ENCODE measurements at regions not wholly inside any gene's neighbourhood (a gene's known extent, or its start where the extent isn't known, plus 50 kb on each side); places are given as distances from the start of the nearest gene placed in this dataset.

GRCh38 chr5:118193194-118193905 lies 795.0 kb downstream of the DTWD2 start:
- H3K27me3 ChIP-seq (ENCODE audit: control insufficient read depth in 3 of 3, insufficient read depth in 3 of 3, low read length in 3 of 3) = no peaks in the 10 kb centered on the region
- H3K4me3 ChIP-seq (ENCODE audit: low read depth in 1 of 3, low read length in 3 of 3) = no peak overlapping the region
- no peaks in the 10 kb centered on the region for H3K36me3 ChIP-seq (ENCODE audit: control insufficient read depth in 3 of 3, insufficient read depth in 2 of 3, low read depth in 1 of 3, low read length in 3 of 3)
- no peak for FAIRE-seq
- no peaks in the 10 kb centered on the region for H3K4me1 ChIP-seq (ENCODE audit: control insufficient read depth in 3 of 3, insufficient read depth in 2 of 3, low read depth in 1 of 3, low read length in 2 of 3)
- no peak for DNase-seq
- no peak overlapping the region for H3K27ac ChIP-seq (ENCODE audit: low read depth in 1 of 3, low read length in 2 of 3)
- WGBS, 3 donors = 57 to 81% (median 58%) methylated on average over 2 of the region's 2 CpGs
- H3K9me3 ChIP-seq (ENCODE audit: control insufficient read depth in 2 of 2, insufficient read depth in 1 of 2, low read depth in 1 of 2, low read length in 1 of 2) = no peaks in the 10 kb centered on the region

GRCh38 chr5:118185018-118185417 lies 803.3 kb downstream of the DTWD2 start:
- no peaks in the 10 kb centered on the region for H3K9me3 ChIP-seq (ENCODE audit: control insufficient read depth in 2 of 2, insufficient read depth in 1 of 2, low read depth in 1 of 2, low read length in 1 of 2)
- DNase-seq = no peak
- H3K36me3 ChIP-seq (ENCODE audit: control insufficient read depth in 3 of 3, insufficient read depth in 2 of 3, low read depth in 1 of 3, low read length in 3 of 3) = no peaks in the 10 kb centered on the region
- no peak overlapping the region for H3K4me3 ChIP-seq (ENCODE audit: low read depth in 1 of 3, low read length in 3 of 3)
- no peaks in the 10 kb centered on the region for H3K4me1 ChIP-seq (ENCODE audit: control insufficient read depth in 3 of 3, insufficient read depth in 2 of 3, low read depth in 1 of 3, low read length in 2 of 3)
- FAIRE-seq = no peak
- WGBS, 3 donors = 64 to 73% (median 70%) methylated on average over 3 of the region's 3 CpGs
- no peaks in the 10 kb centered on the region for H3K27me3 ChIP-seq (ENCODE audit: control insufficient read depth in 3 of 3, insufficient read depth in 3 of 3, low read length in 3 of 3)
- H3K27ac ChIP-seq (ENCODE audit: low read depth in 1 of 3, low read length in 2 of 3) = no peak overlapping the region

- no peaks in the 10 kb centered on the region for H3K36me3 ChIP-seq (ENCODE audit: control insufficient read depth in 3 of 3, insufficient read depth in 2 of 3, low read depth in 1 of 3, low read length in 3 of 3)
- H3K9me3 ChIP-seq (ENCODE audit: control insufficient read depth in 2 of 2, insufficient read depth in 1 of 2, low read depth in 1 of 2, low read length in 1 of 2) = no peaks in the 10 kb centered on the region
- no peak overlapping the region for H3K4me3 ChIP-seq (ENCODE audit: low read depth in 1 of 3, low read length in 3 of 3)
- no peaks in the 10 kb centered on the region for H3K4me1 ChIP-seq (ENCODE audit: control insufficient read depth in 3 of 3, insufficient read depth in 2 of 3, low read depth in 1 of 3, low read length in 2 of 3)
- H3K27ac ChIP-seq (ENCODE audit: low read depth in 1 of 3, low read length in 2 of 3) = no peak overlapping the region
- no peak for FAIRE-seq
- no peak for DNase-seq
- H3K27me3 ChIP-seq (ENCODE audit: control insufficient read depth in 3 of 3, insufficient read depth in 3 of 3, low read length in 3 of 3) = no peaks in the 10 kb centered on the region
Measured at GRCh38 chr5:118176146-118176545, 812.2 kb downstream of the DTWD2 start.

GRCh38 chr5:118174671-118175070 lies 813.7 kb downstream of the DTWD2 start:
- Histone ChIP-seq H3K27ac (ENCODE audit: low read depth in 1 of 3, low read length in 2 of 3) (no peak overlapping the region), H3K9me3 (ENCODE audit: control insufficient read depth in 2 of 2, insufficient read depth in 1 of 2, low read depth in 1 of 2, low read length in 1 of 2) (no peaks in the 10 kb centered on the region), H3K4me3 (ENCODE audit: low read depth in 1 of 3, low read length in 3 of 3) (no peak overlapping the region), H3K36me3 (ENCODE audit: control insufficient read depth in 3 of 3, insufficient read depth in 2 of 3, low read depth in 1 of 3, low read length in 3 of 3) (no peaks in the 10 kb centered on the region), H3K27me3 (ENCODE audit: control insufficient read depth in 3 of 3, insufficient read depth in 3 of 3, low read length in 3 of 3) (no peaks in the 10 kb centered on the region), H3K4me1 (ENCODE audit: control insufficient read depth in 3 of 3, insufficient read depth in 2 of 3, low read depth in 1 of 3, low read length in 2 of 3) (no peaks in the 10 kb centered on the region)
- FAIRE-seq = no peak
- DNase-seq = no peak
- 58 to 80% (median 72%) methylated on average over 3 of the region's 3 CpGs for WGBS, 3 donors

- Histone ChIP-seq H3K4me3 (ENCODE audit: low read depth in 1 of 3, low read length in 3 of 3) (no peak overlapping the region), H3K4me1 (ENCODE audit: control insufficient read depth in 3 of 3, insufficient read depth in 2 of 3, low read depth in 1 of 3, low read length in 2 of 3) (no peaks in the 10 kb centered on the region), H3K27ac (ENCODE audit: low read depth in 1 of 3, low read length in 2 of 3) (no peak overlapping the region), H3K9me3 (ENCODE audit: control insufficient read depth in 2 of 2, insufficient read depth in 1 of 2, low read depth in 1 of 2, low read length in 1 of 2) (no peaks in the 10 kb centered on the region), H3K27me3 (ENCODE audit: control insufficient read depth in 3 of 3, insufficient read depth in 3 of 3, low read length in 3 of 3) (no peaks in the 10 kb centered on the region), H3K36me3 (ENCODE audit: control insufficient read depth in 3 of 3, insufficient read depth in 2 of 3, low read depth in 1 of 3, low read length in 3 of 3) (no peaks in the 10 kb centered on the region)
- DNase-seq = no peak
- FAIRE-seq = no peak
- 91 to 93% (median 91%) methylated on average over 5 of the region's 5 CpGs for WGBS, 3 donors
Measured at GRCh38 chr5:118173340-118173739, 815.0 kb downstream of the DTWD2 start.

GRCh38 chr5:118165619-118166018 lies 822.7 kb downstream of the DTWD2 start:
- Histone ChIP-seq H3K27ac (ENCODE audit: low read depth in 1 of 3, low read length in 2 of 3) (no peak overlapping the region), H3K9me3 (ENCODE audit: control insufficient read depth in 2 of 2, insufficient read depth in 1 of 2, low read depth in 1 of 2, low read length in 1 of 2) (no peaks in the 10 kb centered on the region), H3K4me1 (ENCODE audit: control insufficient read depth in 3 of 3, insufficient read depth in 2 of 3, low read depth in 1 of 3, low read length in 2 of 3) (no peaks in the 10 kb centered on the region), H3K4me3 (ENCODE audit: low read depth in 1 of 3, low read length in 3 of 3) (no peak overlapping the region), H3K27me3 (ENCODE audit: control insufficient read depth in 3 of 3, insufficient read depth in 3 of 3, low read length in 3 of 3) (no peaks in the 10 kb centered on the region), H3K36me3 (ENCODE audit: control insufficient read depth in 3 of 3, insufficient read depth in 2 of 3, low read depth in 1 of 3, low read length in 3 of 3) (no peaks in the 10 kb centered on the region)
- FAIRE-seq (no peak), DNase-seq (no peak)
- WGBS, 3 donors = 87 to 89% (median 88%) methylated on average over 2 of the region's 2 CpGs

- DNase-seq (no peak), FAIRE-seq (no peak)
- H3K36me3 ChIP-seq (ENCODE audit: control insufficient read depth in 3 of 3, insufficient read depth in 2 of 3, low read depth in 1 of 3, low read length in 3 of 3) = no peaks in the 10 kb centered on the region
- 75 to 82% (median 78%) methylated on average over 5 of the region's 5 CpGs for WGBS, 3 donors
- no peaks in the 10 kb centered on the region for H3K27me3 ChIP-seq (ENCODE audit: control insufficient read depth in 3 of 3, insufficient read depth in 3 of 3, low read length in 3 of 3)
- no peaks in the 10 kb centered on the region for H3K4me1 ChIP-seq (ENCODE audit: control insufficient read depth in 3 of 3, insufficient read depth in 2 of 3, low read depth in 1 of 3, low read length in 2 of 3)
- no peaks in the 10 kb centered on the region for H3K9me3 ChIP-seq (ENCODE audit: control insufficient read depth in 2 of 2, insufficient read depth in 1 of 2, low read depth in 1 of 2, low read length in 1 of 2)
- no peak overlapping the region for H3K27ac ChIP-seq (ENCODE audit: low read depth in 1 of 3, low read length in 2 of 3)
- H3K4me3 ChIP-seq (ENCODE audit: low read depth in 1 of 3, low read length in 3 of 3) = no peak overlapping the region
Measured at GRCh38 chr5:118156181-118156580, 832.2 kb downstream of the DTWD2 start.

- DNase-seq (no peak), FAIRE-seq (no peak)
- Histone ChIP-seq H3K9me3 (ENCODE audit: control insufficient read depth in 2 of 2, insufficient read depth in 1 of 2, low read depth in 1 of 2, low read length in 1 of 2) (no peaks in the 10 kb centered on the region), H3K4me1 (ENCODE audit: control insufficient read depth in 3 of 3, insufficient read depth in 2 of 3, low read depth in 1 of 3, low read length in 2 of 3) (no peaks in the 10 kb centered on the region), H3K36me3 (ENCODE audit: control insufficient read depth in 3 of 3, insufficient read depth in 2 of 3, low read depth in 1 of 3, low read length in 3 of 3) (no peaks in the 10 kb centered on the region), H3K27me3 (ENCODE audit: control insufficient read depth in 3 of 3, insufficient read depth in 3 of 3, low read length in 3 of 3) (no peaks in the 10 kb centered on the region), H3K27ac (ENCODE audit: low read depth in 1 of 3, low read length in 2 of 3) (no peak overlapping the region), H3K4me3 (ENCODE audit: low read depth in 1 of 3, low read length in 3 of 3) (no peak overlapping the region)
- 14 to 89% (median 84%) methylated on average over 3 of the region's 3 CpGs for WGBS, 3 donors
Measured at GRCh38 chr5:118146824-118147223, 841.5 kb downstream of the DTWD2 start.

- Histone ChIP-seq H3K27ac (ENCODE audit: low read depth in 1 of 3, low read length in 2 of 3) (no peak overlapping the region), H3K36me3 (ENCODE audit: control insufficient read depth in 3 of 3, insufficient read depth in 2 of 3, low read depth in 1 of 3, low read length in 3 of 3) (no peaks in the 10 kb centered on the region), H3K4me1 (ENCODE audit: control insufficient read depth in 3 of 3, insufficient read depth in 2 of 3, low read depth in 1 of 3, low read length in 2 of 3) (no peaks in the 10 kb centered on the region), H3K4me3 (ENCODE audit: low read depth in 1 of 3, low read length in 3 of 3) (no peak overlapping the region), H3K27me3 (ENCODE audit: control insufficient read depth in 3 of 3, insufficient read depth in 3 of 3, low read length in 3 of 3) (no peaks in the 10 kb centered on the region), H3K9me3 (ENCODE audit: control insufficient read depth in 2 of 2, insufficient read depth in 1 of 2, low read depth in 1 of 2, low read length in 1 of 2) (no peaks in the 10 kb centered on the region)
- DNase-seq (no peak), FAIRE-seq (no peak)
- 13 to 32% (median 25%) methylated on average over 2 of the region's 2 CpGs for WGBS, 3 donors
Measured at GRCh38 chr5:118144540-118144939, 843.8 kb downstream of the DTWD2 start.
